ENCODE measurements at regions not wholly inside any gene's neighbourhood (a gene's known extent, or its start where the extent isn't known, plus 50 kb on each side); places are given as distances from the start of the nearest gene placed in this dataset.

DNA sequence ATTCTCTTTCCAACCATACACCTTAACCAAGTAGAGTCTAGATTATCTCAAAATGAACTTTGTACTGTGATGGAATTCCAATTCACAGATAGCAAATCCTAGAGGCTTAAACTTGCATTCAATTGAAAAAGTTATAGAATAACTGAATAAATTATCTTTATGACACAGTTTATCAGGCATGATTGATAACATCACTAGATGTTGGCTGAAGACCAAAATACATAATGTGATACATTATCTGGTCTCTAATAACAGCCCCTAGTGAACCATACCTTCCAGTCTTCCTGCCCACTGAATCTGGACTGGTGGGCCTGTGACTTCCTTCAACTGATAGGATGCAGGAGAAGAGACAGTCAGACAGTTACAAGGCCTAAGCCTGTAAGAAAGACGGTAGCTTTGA is 165.2 kb upstream of the CMC1 start:
- TF ChIP-seq, protein P1, sequence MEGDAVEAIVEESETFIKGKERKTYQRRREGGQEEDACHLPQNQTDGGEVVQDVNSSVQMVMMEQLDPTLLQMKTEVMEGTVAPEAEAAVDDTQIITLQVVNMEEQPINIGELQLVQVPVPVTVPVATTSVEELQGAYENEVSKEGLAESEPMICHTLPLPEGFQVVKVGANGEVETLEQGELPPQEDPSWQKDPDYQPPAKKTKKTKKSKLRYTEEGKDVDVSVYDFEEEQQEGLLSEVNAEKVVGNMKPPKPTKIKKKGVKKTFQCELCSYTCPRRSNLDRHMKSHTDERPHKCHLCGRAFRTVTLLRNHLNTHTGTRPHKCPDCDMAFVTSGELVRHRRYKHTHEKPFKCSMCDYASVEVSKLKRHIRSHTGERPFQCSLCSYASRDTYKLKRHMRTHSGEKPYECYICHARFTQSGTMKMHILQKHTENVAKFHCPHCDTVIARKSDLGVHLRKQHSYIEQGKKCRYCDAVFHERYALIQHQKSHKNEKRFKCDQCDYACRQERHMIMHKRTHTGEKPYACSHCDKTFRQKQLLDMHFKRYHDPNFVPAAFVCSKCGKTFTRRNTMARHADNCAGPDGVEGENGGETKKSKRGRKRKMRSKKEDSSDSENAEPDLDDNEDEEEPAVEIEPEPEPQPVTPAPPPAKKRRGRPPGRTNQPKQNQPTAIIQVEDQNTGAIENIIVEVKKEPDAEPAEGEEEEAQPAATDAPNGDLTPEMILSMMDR (conservative IDR thresholded peaks at IDR 0.05; ENCODE audit: low read depth, low read length): no peak
- TF ChIP-seq EZH2 (IDR thresholded peaks at IDR 0.05; ENCODE audit: borderline replicate concordance, low read depth, low read length, poor library complexity, severe bottlenecking): no peak
